NB4 (cell line): ENCODE measurements at regions not wholly inside any gene's neighbourhood (a gene's known extent, or its start where the extent isn't known, plus 50 kb on each side); places are given as distances from the start of the nearest gene placed in this dataset.

Source experiments
- MAX ChIP-seq: IDR thresholded peaks from 2 replicates; pipeline ENCODE4 v1.6.1; 2011; ENCODE audit warnings: low read depth, low read length
- TF ChIP-seq, protein P1 (sequence below): IDR thresholded peaks from one replicate; pipeline ENCODE4 v1.5.1; 2012; ENCODE audit warnings: low read depth, low read length

DNA sequence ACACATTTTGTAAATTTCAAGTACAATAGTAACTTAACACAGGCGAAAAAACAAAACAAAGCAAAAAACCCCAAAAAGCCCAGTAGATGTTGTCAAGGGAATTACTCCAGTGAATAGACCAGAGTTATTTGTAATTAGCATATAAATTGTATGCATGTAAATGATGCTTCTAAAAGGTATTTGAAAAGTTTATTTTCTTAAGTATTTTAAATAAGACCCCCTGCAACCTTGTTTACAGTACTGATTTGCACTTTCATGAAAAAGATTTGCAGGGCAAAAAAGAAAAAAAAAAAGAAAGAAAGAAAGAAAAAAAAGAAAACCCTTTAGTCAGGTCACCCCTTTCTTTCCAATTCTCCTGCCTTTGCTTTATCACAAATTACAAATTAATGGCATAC is 372.3 kb upstream of the IRX2 start:
- no peak for TF ChIP-seq MAX
- TF ChIP-seq, protein P1, sequence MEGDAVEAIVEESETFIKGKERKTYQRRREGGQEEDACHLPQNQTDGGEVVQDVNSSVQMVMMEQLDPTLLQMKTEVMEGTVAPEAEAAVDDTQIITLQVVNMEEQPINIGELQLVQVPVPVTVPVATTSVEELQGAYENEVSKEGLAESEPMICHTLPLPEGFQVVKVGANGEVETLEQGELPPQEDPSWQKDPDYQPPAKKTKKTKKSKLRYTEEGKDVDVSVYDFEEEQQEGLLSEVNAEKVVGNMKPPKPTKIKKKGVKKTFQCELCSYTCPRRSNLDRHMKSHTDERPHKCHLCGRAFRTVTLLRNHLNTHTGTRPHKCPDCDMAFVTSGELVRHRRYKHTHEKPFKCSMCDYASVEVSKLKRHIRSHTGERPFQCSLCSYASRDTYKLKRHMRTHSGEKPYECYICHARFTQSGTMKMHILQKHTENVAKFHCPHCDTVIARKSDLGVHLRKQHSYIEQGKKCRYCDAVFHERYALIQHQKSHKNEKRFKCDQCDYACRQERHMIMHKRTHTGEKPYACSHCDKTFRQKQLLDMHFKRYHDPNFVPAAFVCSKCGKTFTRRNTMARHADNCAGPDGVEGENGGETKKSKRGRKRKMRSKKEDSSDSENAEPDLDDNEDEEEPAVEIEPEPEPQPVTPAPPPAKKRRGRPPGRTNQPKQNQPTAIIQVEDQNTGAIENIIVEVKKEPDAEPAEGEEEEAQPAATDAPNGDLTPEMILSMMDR, result no peak
